HepG2 (cell line): ENCODE measurements at regions not wholly inside any gene's neighbourhood (a gene's known extent, or its start where the extent isn't known, plus 50 kb on each side); places are given as distances from the start of the nearest gene placed in this dataset.

ENCODE experiments used
- ATAC-seq: fragments of 200-7000 bp; cut with Tn5 transposase; 3 replicates; pipeline ENCODE4 v1.9.1; 2020; ENCODE audit warnings: mild to moderate bottlenecking, moderate library complexity
- BruUV-seq: library from RNA; stranded (reverse); fragments of 400-500 nt; replicated peaks from 2 replicates; lab custom pipeline; 2021; lab: Mats Ljungman, UMichigan
- CTCF ChIA-PET: fragments of 300-600 bp; formaldehyde crosslinking; extraction: SDS; loops from one replicate; lab custom pipeline; 2021; ENCODE audit warnings: low total read pairs, inconsistent platforms, low intra/inter-chr PET ratio; lab: Yijun Ruan, JAX
- POLR2A ChIA-PET: fragments of 350-600 bp; sonication (Branson Sonifier 250); formaldehyde crosslinking; loops from one replicate; lab custom pipeline; 2020; ENCODE audit warnings: antibody characterized with exemption, inconsistent platforms; lab: Yijun Ruan, JAX
- DNase-seq: peaks from one replicate; pipeline ENCODE4 v3.0.0-alpha.2; 2015; ENCODE audit warnings: low spot score
- FAIRE-seq: peaks from 3 replicates; lab custom pipeline; 2011; peaks lifted over from hg19 to GRCh38; lab: Jason Lieb, UNC
- H2AFZ ChIP-seq: one replicate; pipeline ENCODE4 v1.6.1; 2011; ENCODE audit warnings: low read length, inconsistent platforms
- H3K27ac ChIP-seq: fragments of 300-600 bp; 3 replicates; pipeline ENCODE4 v1.8.0; 2011; ENCODE audit warnings: mixed run types, mild to moderate bottlenecking, mixed read lengths, low read length, inconsistent platforms; ENCODE audit not compliant: insufficient read depth; ENCODE audit errors: extremely low read length
- H3K27me3 ChIP-seq, 2 experiments: fragments of 200-600 bp in 1 of 2; 2 replicates in 1 of 2; 3 replicates in 1 of 2; pipeline versions ENCODE4 v1.6.0 to v1.8.0; 2011; ENCODE audit warnings: low read length in 2 of 2, mild to moderate bottlenecking in 2 of 2, moderate library complexity in 2 of 2, inconsistent platforms in 1 of 2; ENCODE audit not compliant: insufficient read depth in 2 of 2, control insufficient read depth in 1 of 2
- H3K36me3 ChIP-seq, 2 experiments: fragments of 200-600 bp in 1 of 2; replicated peaks in 1 of 2; 2 replicates in 1 of 2; 3 replicates in 1 of 2; pipeline versions ENCODE4 v1.5.1 to v1.8.0; 2011; ENCODE audit warnings: low read length in 2 of 2, inconsistent platforms in 1 of 2; ENCODE audit not compliant: insufficient read depth in 2 of 2, control insufficient read depth in 1 of 2
- H3K4me1 ChIP-seq: 2 replicates; pipeline ENCODE4 v1.5.1; 2012; ENCODE audit warnings: low read length, inconsistent platforms; ENCODE audit not compliant: insufficient read depth
- H3K4me2 ChIP-seq: 2 replicates; pipeline ENCODE4 v1.6.0; 2011; ENCODE audit warnings: low read depth, low read length, inconsistent platforms
- H3K4me3 ChIP-seq, 3 experiments: fragments of 200-600 bp in 1 of 3; sonication (generic), shearing (Covaris generic) in 1 of 3; replicated peaks in 1 of 3; 2 replicates each; pipeline ENCODE4 v1.5.1; 2011 to 2016; ENCODE audit warnings: low read length in 3 of 3, inconsistent platforms in 2 of 3, low read depth in 2 of 3, mild to moderate bottlenecking in 2 of 3, control low read depth in 1 of 3, mixed read lengths in 1 of 3; ENCODE audit not compliant: insufficient read depth in 1 of 3
- H3K79me2 ChIP-seq: one replicate; pipeline ENCODE4 v1.6.1; 2011; ENCODE audit warnings: low read length, inconsistent platforms; ENCODE audit not compliant: insufficient read depth
- H3K9ac ChIP-seq: 2 replicates; pipeline ENCODE4 v1.6.0; 2011; ENCODE audit warnings: mild to moderate bottlenecking, low read depth, low read length, inconsistent platforms; ENCODE audit not compliant: insufficient read depth
- H3K9me3 ChIP-seq: 2 replicates; pipeline ENCODE4 v1.5.1; 2012; ENCODE audit warnings: mild to moderate bottlenecking, low read length
- H4K20me1 ChIP-seq: 2 replicates; pipeline ENCODE4 v1.6.0; 2011; ENCODE audit warnings: inconsistent platforms, mild to moderate bottlenecking, low read length, moderate library complexity; ENCODE audit not compliant: insufficient read depth
- CAMTA2 ChIP-seq: sonication (generic); formaldehyde crosslinking; IDR thresholded peaks from 2 replicates; pipeline ENCODE4 v1.4.0; 2020; ENCODE audit warnings: mild to moderate bottlenecking, missing genetic modification reagents, borderline replicate concordance
- CBX2 ChIP-seq, 2 experiments: fragments of 200-600 bp in 1 of 2; sonication (generic); formaldehyde crosslinking in 1 of 2; IDR thresholded peaks; 2 replicates each; pipeline versions ENCODE4 v1.7.0 to v1.8.1; 2018 to 2022; ENCODE audit warnings: low read depth in 2 of 2, low read length in 1 of 2, mild to moderate bottlenecking in 1 of 2, missing genetic modification reagents in 1 of 2
- DBP ChIP-seq: sonication (generic); formaldehyde crosslinking; IDR thresholded peaks from 2 replicates; pipeline ENCODE4 v1.4.0; 2020; ENCODE audit warnings: missing genetic modification reagents; ENCODE audit errors: not compliant biosample characterization
- ESRRA ChIP-seq: sonication (generic); formaldehyde crosslinking; IDR thresholded peaks from 2 replicates; pipeline ENCODE4 v1.5.1; 2020; ENCODE audit warnings: mild to moderate bottlenecking, low read depth, missing genetic modification reagents
- HIC2 ChIP-seq: sonication (generic); formaldehyde crosslinking; IDR thresholded peaks from 2 replicates; pipeline ENCODE4 v1.9.0; 2022; ENCODE audit warnings: low read depth, missing genetic modification reagents
- MNT ChIP-seq: fragments of 450-650 bp; IDR thresholded peaks from 2 replicates; pipeline ENCODE4 v1.6.1; 2016
- PPARG ChIP-seq: conservative IDR thresholded peaks from 2 replicates; pipeline ENCODE4 v1.6.1; 2016; ENCODE audit warnings: missing biosample characterization, missing genetic modification reagents
- PRPF4 ChIP-seq: fragments of 200-400 bp; formaldehyde crosslinking; IDR thresholded peaks from 2 replicates; pipeline ENCODE4 v1.6.1; 2016; ENCODE audit warnings: low read length, low read depth; ENCODE audit not compliant: poor library complexity, severe bottlenecking
- RFX5 ChIP-seq: IDR thresholded peaks from 2 replicates; pipeline ENCODE4 v1.6.1; 2011; ENCODE audit warnings: low read depth, low read length, improper control_type of control experiment
- ZNF160 ChIP-seq: sonication (generic); formaldehyde crosslinking; IDR thresholded peaks from 2 replicates; pipeline ENCODE4 v1.8.0; 2022; ENCODE audit warnings: mild to moderate bottlenecking, inconsistent platforms, missing genetic modification reagents
- ZNF260 ChIP-seq: sonication (generic); formaldehyde crosslinking; IDR thresholded peaks from 2 replicates; pipeline ENCODE4 v1.4.0; 2020; ENCODE audit warnings: missing genetic modification reagents, low read depth, mild to moderate bottlenecking, borderline replicate concordance
- ZNF275 ChIP-seq: sonication (generic); formaldehyde crosslinking; IDR thresholded peaks from 2 replicates; pipeline ENCODE4 v1.8.0; 2022; ENCODE audit warnings: missing genetic modification reagents, mild to moderate bottlenecking, inconsistent platforms, borderline replicate concordance
- ZNF30 ChIP-seq: sonication (generic); formaldehyde crosslinking; IDR thresholded peaks from 2 replicates; pipeline ENCODE4 v1.5.0; 2020; ENCODE audit warnings: mild to moderate bottlenecking, missing genetic modification reagents
- ZNF513 ChIP-seq: sonication (generic); formaldehyde crosslinking; conservative IDR thresholded peaks from 2 replicates; pipeline ENCODE4 v1.5.0; 2020; ENCODE audit warnings: missing genetic modification reagents
- ZSCAN29 ChIP-seq: sonication (generic); formaldehyde crosslinking; conservative IDR thresholded peaks from 2 replicates; pipeline ENCODE4 v1.4.0; 2020; ENCODE audit warnings: mild to moderate bottlenecking, missing genetic modification reagents
- ZUFSP ChIP-seq: sonication (generic); formaldehyde crosslinking; IDR thresholded peaks from 2 replicates; pipeline ENCODE4 v1.9.0; 2021; ENCODE audit warnings: missing genetic modification reagents, mild to moderate bottlenecking, borderline replicate concordance
- WGBS: methylation state at CpG from one replicate; pipeline ENCODE4 v1.1.6; 2017; ENCODE audit warnings: low lambda C conversion rate; 5-methylcytosine and 5-hydroxymethylcytosine counted together
- in situ Hi-C: cut with HindIII; loops from 2 replicates; pipeline ENCODE4 v1.10.0; 2017; ENCODE audit warnings: low pct_unique_long_range_greater_than_20kb; ENCODE audit not compliant: extremely low pct_ligation_motif_present
- intact Hi-C: fragments of 100-400 bp; cut with micrococcal nuclease; formaldehyde crosslinking; loops from one replicate; pipeline ENCODE4 v1.10.0; 2022; ENCODE audit not compliant: unreplicated experiment

GRCh38 chr7:51528172-51528571, 211.6 kb upstream of the COBL start:
- in situ Hi-C loops = no loop called here
- Histone ChIP-seq H3K4me2 (no peak overlapping the region), H3K36me3 (no peaks in the 10 kb centered on the region), H3K9me3 (no peaks in the 10 kb centered on the region), H3K4me3 (no peak overlapping the region), H2AFZ (no peak overlapping the region), H4K20me1 (no peaks in the 10 kb centered on the region), H3K27me3 (no peaks in the 10 kb centered on the region), H3K9ac (no peak overlapping the region), H3K27ac (no peak overlapping the region), H3K79me2 (no peaks in the 10 kb centered on the region), H3K4me1 (no peaks in the 10 kb centered on the region)
- no TSS peak for BruUV-seq
- DNase-seq (no peak), ATAC-seq (no peak), FAIRE-seq (no peak)
- intact Hi-C loops = no loop called here
- no CpG with 5 or more reads among the region's 5 CpGs for WGBS
- POLR2A ChIA-PET = no interaction called here
- CTCF ChIA-PET = no interaction called here
- no peak for TF ChIP-seq ESRRA (CRISPR knock-in tag)
- no peak for TF ChIP-seq ZNF160 (CRISPR knock-in tag)
- TF ChIP-seq PRPF4 = no peak
- TF ChIP-seq PPARG (CRISPR knock-in tag) = no peak
- no peak for TF ChIP-seq DBP (CRISPR knock-in tag)
- no peak for TF ChIP-seq ZSCAN29
- no peak for TF ChIP-seq CBX2 (IDR thresholded peaks at IDR 0.05; ENCODE audit: low read depth, low read length)
- no peak for TF ChIP-seq CBX2 (CRISPR knock-in tag; IDR thresholded peaks at IDR 0.05; ENCODE audit: low read depth)
- no peak for TF ChIP-seq ZNF30 (CRISPR knock-in tag)
- no peak for TF ChIP-seq HIC2 (CRISPR knock-in tag)
- no peak for TF ChIP-seq ZNF260 (CRISPR knock-in tag)
- no peak for TF ChIP-seq ZNF275
- no peak for TF ChIP-seq ZUFSP (CRISPR knock-in tag)
- TF ChIP-seq RFX5 = no peak
- no peak for TF ChIP-seq ZNF513 (CRISPR knock-in tag)
- no peak for TF ChIP-seq MNT
- no peak for TF ChIP-seq CAMTA2 (CRISPR knock-in tag)
